Germinal center (tissue), 1 donor: ENCODE measurements at regions not wholly inside any gene's neighbourhood (a gene's known extent, or its start where the extent isn't known, plus 50 kb on each side); places are given as distances from the start of the nearest gene placed in this dataset.
"Not testable (repeated sequence)": the region's sequence is repeated elsewhere in the genome, so short reads cannot be mapped to it uniquely, and the experiment has no call there.

Experiments used
- DNase-seq: peaks from one replicate; pipeline ENCODE4 v3.0.0; 2012; ENCODE audit warnings: mixed read lengths, low spot score

DNA sequence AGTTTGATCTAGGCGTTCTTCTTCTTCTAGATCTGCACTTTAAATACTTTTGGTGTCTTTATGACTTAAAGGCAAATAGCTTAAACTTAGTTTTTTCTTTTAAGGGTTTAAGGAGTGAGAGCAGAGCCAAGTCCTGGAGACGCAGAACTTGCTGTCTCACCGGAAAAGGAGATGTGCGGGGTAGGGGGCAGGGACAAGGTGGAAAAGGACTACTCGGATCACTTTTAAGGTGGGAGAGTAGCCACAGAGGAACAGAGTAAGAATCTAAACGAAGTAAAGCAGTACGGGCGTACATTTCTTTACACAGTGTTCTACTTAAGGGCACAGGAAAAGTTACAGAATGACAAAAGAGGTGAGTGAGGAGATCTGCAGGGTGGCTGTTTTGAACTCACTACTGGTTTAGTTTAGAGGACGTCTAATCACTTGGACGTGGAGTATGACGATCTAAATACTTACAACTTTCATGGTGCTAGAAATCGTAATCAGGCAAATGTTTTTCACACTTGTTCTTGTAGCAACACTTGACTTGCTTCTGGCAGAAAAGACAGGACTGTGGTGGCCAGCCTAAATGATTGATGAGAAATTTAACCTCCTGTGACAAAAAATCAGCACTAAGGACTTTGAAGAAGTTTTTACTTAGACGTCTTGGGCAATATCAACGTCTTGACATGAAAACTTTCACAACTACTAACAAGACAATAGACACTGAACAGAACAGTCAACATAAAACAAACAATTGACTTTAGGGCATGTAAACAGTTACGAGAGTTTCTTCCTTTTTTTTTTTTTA, 127.0 kb downstream of the ART5 start:
- DNase-seq: not testable (repeated sequence)

DNA sequence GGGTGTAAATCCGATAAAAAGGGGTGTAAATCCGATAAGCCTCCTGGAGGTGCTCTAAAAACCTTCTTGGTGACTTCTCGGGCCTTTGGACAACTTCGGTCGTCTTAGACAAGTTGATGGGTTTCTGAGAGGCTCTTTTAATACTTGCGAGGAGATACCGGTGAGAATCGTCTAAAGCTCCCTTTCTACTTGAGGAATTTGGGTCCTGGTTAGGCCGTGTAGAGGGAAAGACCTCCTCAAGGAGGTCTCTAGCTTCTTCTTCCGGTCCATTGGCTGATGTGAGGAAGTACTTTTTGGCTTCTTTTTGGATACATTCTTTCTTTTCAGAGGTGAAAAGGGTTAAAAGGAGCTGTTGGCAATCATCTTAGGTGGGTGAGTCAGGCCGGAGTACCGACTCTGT, 128.5 kb downstream of the ART5 start:
- DNase-seq: not testable (repeated sequence)

DNA sequence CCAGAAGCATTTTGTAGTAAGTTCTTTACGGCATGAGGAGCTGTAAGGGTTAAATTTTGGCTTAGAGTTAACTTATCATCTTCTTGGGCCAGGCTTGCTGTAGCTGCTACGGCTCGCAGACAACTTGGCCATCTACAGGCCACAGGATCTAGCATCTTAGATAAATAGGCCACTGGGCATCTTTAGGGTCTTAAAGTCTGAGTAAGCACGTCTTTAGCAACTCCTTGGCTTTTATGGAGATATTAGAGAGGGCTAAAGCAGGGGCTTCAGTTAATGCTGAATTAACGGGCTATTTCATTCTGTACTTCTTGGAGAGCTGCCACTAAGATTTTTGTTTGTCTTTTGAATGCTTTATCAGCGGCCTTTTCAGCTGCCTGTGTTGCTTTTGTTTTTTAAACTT, 129.0 kb downstream of the ART5 start:
- not testable (repeated sequence) for DNase-seq

GRCh38 chr11:3512133-3512703, 129.6 kb downstream of the ART5 start:
- not testable (repeated sequence) for DNase-seq

- DNase-seq: not testable (repeated sequence)
Observed at GRCh38 chr11:3511416-3512132, 130.2 kb downstream of the ART5 start.

DNA sequence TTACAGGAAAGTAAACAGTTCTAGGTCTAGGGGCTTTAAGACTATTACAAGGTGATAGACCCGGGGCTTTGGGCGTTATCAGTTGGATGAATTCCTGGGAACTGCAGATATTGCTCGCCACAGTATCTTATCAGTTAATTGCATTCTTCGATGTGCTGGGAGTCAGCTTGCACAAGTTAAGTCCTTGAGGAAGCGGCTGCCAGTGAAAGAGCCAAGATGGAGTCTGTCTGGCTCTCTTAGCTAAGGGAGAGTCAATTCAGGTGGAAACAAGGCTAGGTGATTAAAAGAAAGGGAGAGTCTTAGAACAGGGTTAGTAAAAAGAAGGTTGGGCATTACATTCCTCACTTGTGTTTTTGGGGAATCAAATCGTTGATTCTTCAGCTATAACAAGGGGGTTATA, 130.6 kb upstream of the ZNF195 start:
- not testable (repeated sequence) for DNase-seq

GRCh38 chr11:3499198-3499597, 120.3 kb upstream of the ZNF195 start:
- not testable (repeated sequence) for DNase-seq

DNA sequence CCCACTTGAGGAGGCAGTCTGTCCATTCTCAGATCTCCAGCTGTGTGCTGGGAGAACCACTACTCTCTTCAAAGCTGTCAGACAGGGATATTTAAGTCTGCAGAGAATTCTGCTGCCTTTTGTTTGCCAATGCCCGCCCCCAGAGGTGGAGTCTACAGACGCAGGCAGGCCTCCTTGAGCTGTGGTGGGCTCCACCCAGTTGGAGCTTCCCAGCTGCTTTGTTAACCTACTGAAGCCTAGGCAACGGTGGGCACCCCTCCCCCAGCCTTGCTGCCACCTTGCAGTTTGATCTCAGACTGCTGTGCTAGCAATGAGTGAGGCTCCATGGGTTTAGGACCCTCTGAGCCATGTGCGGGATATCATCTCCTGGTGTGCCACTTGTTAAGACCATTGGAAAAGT, 119.4 kb upstream of the ZNF195 start:
- not testable (repeated sequence) for DNase-seq

DNA sequence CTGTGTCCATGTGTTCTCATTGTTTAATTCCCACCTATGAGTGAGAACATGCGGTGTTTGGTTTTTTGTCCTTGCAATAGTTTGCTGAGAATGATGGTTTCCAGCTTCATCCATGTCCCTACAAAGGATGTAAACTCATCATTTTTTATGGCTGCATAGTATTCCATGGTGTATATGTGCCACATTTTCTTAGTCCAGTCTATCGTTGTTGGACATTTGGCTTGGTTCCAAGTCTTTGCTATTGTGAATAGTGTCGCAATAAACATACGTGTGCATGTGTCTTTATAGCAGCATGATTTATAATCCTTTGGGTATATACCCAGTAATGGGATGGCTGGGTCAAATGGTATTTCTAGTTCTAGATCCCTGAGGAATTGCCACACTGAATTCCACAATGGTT, 114.2 kb upstream of the ZNF195 start:
- DNase-seq: not testable (repeated sequence)

DNA sequence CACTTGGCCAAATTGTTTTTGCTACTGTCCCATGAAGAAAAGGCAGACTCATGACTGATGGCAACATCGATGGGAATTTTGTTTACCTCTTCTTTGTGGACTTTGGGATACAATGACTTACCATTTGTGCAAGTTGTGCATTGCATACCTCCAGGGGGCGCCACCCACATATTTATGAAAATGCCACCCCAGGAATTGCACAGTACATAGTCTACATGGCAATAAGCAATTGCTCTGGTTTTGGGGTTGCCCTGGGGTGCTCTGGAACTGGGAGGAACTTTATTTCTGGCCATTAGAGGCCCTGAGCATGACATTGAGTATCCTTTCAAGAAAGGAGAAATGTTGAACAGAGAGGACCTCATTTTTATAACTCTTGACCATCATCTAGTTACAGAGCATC, 109.1 kb upstream of the ZNF195 start:
- DNase-seq: not testable (repeated sequence)

DNA sequence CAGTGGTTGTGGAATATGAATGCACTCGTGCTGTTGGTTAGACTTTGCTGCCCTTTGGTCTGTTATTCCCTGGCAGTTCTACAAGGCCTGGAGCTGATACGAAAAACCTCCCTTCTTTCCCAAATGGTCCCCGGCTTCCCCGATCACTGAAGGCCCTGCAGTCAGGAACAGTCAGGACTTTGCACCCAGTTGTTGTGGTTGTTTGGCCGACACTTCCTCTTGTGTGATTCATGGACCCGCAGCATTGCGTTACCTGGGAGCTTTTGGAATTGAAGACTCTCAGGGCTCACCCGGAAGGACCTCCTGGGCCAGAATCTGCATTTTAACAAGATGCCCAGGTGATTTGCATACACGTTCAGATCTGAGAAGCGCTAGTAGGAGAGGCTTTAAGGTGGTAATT, 106.8 kb upstream of the ZNF195 start:
- not testable (repeated sequence) for DNase-seq

DNA sequence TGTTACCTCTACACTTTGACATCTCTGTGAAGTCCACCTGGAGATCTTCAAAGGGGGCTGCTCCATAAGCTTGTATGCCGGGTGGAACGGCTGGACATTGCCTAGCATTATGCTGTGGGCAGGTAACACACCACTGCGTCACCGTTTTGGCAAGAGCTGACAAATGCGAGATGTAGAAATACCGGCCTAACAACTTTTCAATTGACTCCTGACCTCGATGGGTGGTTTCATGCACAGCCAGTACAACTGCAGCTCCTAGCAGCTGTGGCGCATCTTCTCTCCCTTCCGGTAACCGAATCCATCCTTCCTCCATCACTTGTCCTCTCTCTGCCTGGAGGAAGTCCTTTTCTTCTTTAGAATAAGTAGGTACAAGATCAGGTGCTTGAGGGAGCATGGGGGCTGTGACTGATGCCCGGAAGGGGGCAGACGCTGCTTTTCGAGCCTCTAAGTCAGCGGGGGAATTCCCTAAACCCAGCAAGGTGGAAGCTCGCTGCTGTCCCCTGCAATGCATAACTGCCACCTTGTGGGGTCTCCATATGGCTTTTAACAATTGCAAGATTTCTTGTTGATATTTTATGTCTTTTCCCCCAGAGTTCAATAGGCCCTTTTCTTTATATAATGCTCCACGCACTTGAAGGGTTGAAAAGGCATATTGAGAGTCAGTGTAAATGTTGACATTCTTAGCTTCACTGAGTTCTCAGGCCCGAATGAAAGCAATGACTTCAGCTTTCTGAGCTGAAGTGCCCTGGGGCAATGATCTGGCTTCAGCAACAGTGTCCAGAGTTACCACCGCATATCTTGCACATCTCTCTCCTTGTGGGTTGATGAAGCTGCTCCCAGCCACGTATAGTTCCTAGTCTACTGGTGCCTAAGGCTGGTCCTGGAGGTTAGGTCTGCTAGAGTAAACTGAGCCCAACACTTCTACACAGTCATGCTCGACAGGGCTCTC, 98.3 kb upstream of the ZNF195 start:
- DNase-seq: not testable (repeated sequence)

DNA sequence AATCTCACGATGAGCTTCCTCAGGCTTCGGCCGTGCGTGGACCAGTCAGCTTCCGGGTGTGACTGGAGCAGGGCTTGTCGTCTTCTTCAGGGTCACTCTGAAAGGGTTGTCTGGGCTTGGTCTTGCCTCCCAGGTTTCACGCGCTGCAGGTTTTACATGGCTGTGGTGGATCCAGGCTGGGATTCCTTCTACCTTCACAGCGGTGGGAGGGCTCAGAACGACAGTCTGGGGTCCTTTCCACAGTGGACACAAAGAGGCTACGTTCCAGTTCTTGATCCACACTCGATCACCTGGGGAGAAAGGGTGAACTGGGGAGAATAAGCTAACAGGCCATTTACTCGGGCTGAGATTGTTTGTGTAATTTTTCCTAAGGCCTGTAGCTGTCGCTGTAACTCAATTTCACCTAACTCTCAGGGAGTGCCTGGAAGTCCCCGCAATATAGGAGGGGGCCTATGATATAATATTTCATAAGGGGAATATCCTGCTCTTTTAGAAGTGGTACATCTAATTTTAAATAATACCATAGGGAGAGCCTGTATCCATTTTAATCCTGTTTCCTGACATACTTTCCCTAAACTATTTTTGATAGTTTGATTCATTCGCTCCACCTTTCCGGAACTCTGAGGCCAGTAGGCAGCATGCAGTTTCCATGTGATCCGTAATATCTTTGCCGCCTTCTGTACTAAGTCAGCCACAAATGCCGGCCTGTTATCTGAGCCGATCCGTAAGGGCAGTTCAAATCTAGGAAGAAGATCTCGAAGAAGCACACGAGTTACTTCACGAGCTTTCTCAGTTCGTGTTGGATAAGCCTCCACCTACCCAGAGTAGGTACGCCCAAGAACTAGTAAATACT, 97.4 kb upstream of the ZNF195 start:
- not testable (repeated sequence) for DNase-seq

- DNase-seq: not testable (repeated sequence)
Observed at GRCh38 chr11:3468963-3469362, 90.0 kb upstream of the ZNF195 start.

- not testable (repeated sequence) for DNase-seq
Observed at GRCh38 chr11:3467599-3467998, 88.7 kb upstream of the ZNF195 start.

DNA sequence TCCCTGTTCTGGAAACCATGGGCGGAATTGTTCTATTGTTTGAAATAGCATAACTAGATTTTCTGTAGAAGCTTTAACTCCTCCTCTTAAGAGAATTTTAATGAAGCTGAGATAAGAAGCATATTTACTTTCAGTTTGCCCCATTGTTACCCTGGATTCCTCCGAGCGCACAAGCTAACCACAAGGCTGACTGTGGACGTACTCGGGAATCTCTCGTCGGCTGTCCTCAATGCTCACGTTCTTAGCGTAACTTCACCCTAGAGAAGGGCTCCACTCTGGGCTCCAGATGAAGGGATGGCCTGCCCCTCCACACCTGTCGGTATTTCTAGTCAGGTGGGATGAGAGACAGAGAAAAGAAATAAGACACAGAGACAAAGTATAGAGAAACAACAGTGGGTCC, 76.7 kb upstream of the ZNF195 start:
- DNase-seq: not testable (repeated sequence)

- not testable (repeated sequence) for DNase-seq
Observed at GRCh38 chr11:3454844-3455243, 75.9 kb upstream of the ZNF195 start.

DNA sequence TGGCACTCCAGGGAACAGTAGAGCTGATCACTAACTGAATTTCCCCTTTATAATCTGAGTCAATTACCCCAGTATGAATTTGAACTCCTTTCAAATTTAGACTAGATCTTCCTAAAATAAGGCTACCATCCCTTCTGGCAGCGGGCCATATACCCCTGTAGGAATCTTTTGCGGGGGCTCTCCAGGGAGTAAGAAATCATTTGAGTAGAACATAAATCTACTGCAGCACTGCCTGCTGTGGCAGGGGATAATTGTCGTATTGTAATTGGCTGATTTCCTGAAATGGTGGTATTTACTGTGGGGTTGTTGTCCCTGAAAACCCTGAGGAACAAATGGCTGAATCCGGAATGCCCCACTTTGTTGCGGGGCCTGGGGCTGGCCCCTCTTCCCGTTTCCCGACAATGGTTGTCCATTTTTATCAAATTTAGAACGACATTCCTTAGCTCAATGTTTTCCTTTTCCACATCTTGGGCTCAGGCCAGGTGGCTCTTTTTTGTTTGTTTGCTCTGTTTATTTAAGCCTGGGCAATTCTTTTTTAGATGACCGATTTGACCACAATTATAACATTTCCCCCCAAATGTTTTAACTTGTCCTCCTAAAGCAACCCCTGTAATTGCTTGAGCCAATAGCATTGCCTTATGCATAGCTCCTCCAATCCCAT, 74.8 kb upstream of the ZNF195 start:
- DNase-seq: not testable (repeated sequence)

- not testable (repeated sequence) for DNase-seq
Observed at GRCh38 chr11:3450822-3451221, 71.9 kb upstream of the ZNF195 start.

GRCh38 chr11:3445535-3445934, 66.6 kb upstream of the ZNF195 start:
- not testable (repeated sequence) for DNase-seq
